ENCODE measurements at regions not wholly inside any gene's neighbourhood (a gene's known extent, or its start where the extent isn't known, plus 50 kb on each side); places are given as distances from the start of the nearest gene placed in this dataset.
A peak's percentile ranks its signal among the peaks of the same experiment; 100 is the strongest.

DNA sequence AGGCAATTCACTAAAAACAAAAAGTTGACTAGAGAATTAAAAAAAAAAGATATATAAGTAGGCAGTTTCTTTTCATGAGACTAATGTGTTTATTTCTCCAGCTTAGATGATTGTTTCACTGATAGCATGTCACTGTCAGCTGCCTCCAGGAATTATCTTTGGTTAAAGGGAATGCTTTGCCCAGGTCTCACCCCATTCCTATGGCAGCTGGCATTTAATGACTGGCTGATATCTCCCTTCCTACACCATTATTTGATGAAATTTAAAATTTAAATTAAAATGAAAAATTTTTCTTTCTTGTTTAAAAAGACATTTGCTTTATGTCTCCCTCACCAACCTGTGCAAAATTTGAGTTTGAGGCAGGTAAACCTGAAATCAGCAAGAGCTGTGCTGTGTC is 214.5 kb upstream of the PRSS1 start:
- Histone ChIP-seq H3K4me1 (ENCODE audit: insufficient read depth, low read length, poor library complexity, severe bottlenecking) (peaks cover 19% of the 10 kb centered on the region), H3K9me2 (replicated peaks; ENCODE audit: low read depth, low read length) (no peaks in the 10 kb centered on the region), H3K9ac (ENCODE audit: low read depth, low read length, poor library complexity, severe bottlenecking) (peak overlapping the region; percentile 27), H4K20me1 (ENCODE audit: insufficient read depth, low read length, poor library complexity, severe bottlenecking) (no peaks in the 10 kb centered on the region), H3F3A (ENCODE audit: low read depth) (no peaks in the 10 kb centered on the region), H3K79me2 (ENCODE audit: insufficient read depth, low read length) (no peaks in the 10 kb centered on the region), H3K36me3 (ENCODE audit: insufficient read depth, low read length) (no peaks in the 10 kb centered on the region), H3K4me2 (ENCODE audit: low read depth, low read length, poor library complexity, severe bottlenecking) (peak overlapping the region; percentile 80), H2AFZ (ENCODE audit: low read length) (no peak overlapping the region), H3K4me3 (ENCODE audit: low read length, poor library complexity, severe bottlenecking) (no peak overlapping the region), H3K27me3 (ENCODE audit: insufficient read depth, low read length, poor library complexity, severe bottlenecking) (no peaks in the 10 kb centered on the region), H3K9me3 (ENCODE audit: insufficient read depth, low read depth, low read length) (no peaks in the 10 kb centered on the region)
- TF ChIP-seq, protein P1, sequence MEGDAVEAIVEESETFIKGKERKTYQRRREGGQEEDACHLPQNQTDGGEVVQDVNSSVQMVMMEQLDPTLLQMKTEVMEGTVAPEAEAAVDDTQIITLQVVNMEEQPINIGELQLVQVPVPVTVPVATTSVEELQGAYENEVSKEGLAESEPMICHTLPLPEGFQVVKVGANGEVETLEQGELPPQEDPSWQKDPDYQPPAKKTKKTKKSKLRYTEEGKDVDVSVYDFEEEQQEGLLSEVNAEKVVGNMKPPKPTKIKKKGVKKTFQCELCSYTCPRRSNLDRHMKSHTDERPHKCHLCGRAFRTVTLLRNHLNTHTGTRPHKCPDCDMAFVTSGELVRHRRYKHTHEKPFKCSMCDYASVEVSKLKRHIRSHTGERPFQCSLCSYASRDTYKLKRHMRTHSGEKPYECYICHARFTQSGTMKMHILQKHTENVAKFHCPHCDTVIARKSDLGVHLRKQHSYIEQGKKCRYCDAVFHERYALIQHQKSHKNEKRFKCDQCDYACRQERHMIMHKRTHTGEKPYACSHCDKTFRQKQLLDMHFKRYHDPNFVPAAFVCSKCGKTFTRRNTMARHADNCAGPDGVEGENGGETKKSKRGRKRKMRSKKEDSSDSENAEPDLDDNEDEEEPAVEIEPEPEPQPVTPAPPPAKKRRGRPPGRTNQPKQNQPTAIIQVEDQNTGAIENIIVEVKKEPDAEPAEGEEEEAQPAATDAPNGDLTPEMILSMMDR (conservative IDR thresholded peaks at IDR 0.05; ENCODE audit: low read length), result no peak
- no peak for TF ChIP-seq EZH2phosphoT487 (IDR thresholded peaks at IDR 0.05; ENCODE audit: borderline replicate concordance)

DNA sequence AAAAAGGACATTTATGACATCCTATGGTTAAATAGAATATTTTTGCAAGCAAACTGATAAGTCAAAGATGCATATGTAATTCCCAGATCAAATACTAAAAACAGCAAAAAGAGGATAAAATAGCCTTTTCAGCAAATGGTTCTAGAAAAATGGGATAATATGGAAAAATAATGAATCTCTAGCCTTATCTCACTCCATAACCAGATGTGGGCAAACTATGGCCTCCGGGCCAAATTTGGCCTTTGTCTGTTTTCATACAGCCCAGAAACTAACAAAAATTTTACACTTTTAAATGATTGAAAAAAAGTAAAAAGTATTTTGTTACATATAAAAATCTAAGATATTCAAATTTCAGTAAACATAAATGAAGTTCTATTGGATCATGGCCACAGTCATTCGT is 215.4 kb upstream of the PRSS1 start:
- no peaks in the 10 kb centered on the region for H3K9me3 ChIP-seq (ENCODE audit: insufficient read depth, low read depth, low read length)
- H3K4me3 ChIP-seq (ENCODE audit: low read length, poor library complexity, severe bottlenecking), result no peak overlapping the region
- H3F3A ChIP-seq (ENCODE audit: low read depth), result no peaks in the 10 kb centered on the region
- H3K4me2 ChIP-seq (ENCODE audit: low read depth, low read length, poor library complexity, severe bottlenecking), result no peak overlapping the region
- H3K9me2 ChIP-seq (replicated peaks; ENCODE audit: low read depth, low read length), result no peaks in the 10 kb centered on the region
- H3K27me3 ChIP-seq (ENCODE audit: insufficient read depth, low read length, poor library complexity, severe bottlenecking), result no peaks in the 10 kb centered on the region
- H3K9ac ChIP-seq (ENCODE audit: low read depth, low read length, poor library complexity, severe bottlenecking), result no peak overlapping the region
- no peaks in the 10 kb centered on the region for H3K79me2 ChIP-seq (ENCODE audit: insufficient read depth, low read length)
- no peak for TF ChIP-seq EZH2phosphoT487 (IDR thresholded peaks at IDR 0.05; ENCODE audit: borderline replicate concordance)
- TF ChIP-seq, protein P1 (conservative IDR thresholded peaks at IDR 0.05; ENCODE audit: low read length), result no peak
- peaks cover 16% of the 10 kb centered on the region for H3K4me1 ChIP-seq (ENCODE audit: insufficient read depth, low read length, poor library complexity, severe bottlenecking)
- H4K20me1 ChIP-seq (ENCODE audit: insufficient read depth, low read length, poor library complexity, severe bottlenecking), result no peaks in the 10 kb centered on the region
- no peak overlapping the region for H2AFZ ChIP-seq (ENCODE audit: low read length)
- no peaks in the 10 kb centered on the region for H3K36me3 ChIP-seq (ENCODE audit: insufficient read depth, low read length)

DNA sequence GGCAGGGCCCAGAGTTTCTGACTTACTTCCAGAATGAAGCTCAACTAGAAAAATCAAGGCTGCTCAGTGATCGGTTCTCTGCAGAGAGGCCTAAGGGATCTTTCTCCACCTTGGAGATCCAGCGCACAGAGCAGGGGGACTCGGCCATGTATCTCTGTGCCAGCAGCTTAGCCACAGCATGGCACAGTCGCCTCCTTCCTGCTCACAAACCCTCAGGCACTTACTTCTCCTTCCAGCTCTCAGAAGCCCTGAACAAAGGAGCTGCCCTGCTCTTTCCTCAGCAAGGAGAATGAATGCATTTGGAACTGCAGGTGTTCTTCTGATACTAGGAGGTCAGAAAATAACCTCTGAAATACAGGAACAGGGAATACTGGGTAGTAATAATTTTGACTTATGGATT is 219.7 kb upstream of the PRSS1 start:
- H3K9ac ChIP-seq (ENCODE audit: low read depth, low read length, poor library complexity, severe bottlenecking), result no peak overlapping the region
- H3K27me3 ChIP-seq (ENCODE audit: insufficient read depth, low read length, poor library complexity, severe bottlenecking), result no peaks in the 10 kb centered on the region
- no peaks in the 10 kb centered on the region for H3K79me2 ChIP-seq (ENCODE audit: insufficient read depth, low read length)
- no peak overlapping the region for H3K4me2 ChIP-seq (ENCODE audit: low read depth, low read length, poor library complexity, severe bottlenecking)
- TF ChIP-seq, protein P1 (conservative IDR thresholded peaks at IDR 0.05; ENCODE audit: low read length), result no peak
- no peak for TF ChIP-seq EZH2phosphoT487 (IDR thresholded peaks at IDR 0.05; ENCODE audit: borderline replicate concordance)
- no peaks in the 10 kb centered on the region for H3K36me3 ChIP-seq (ENCODE audit: insufficient read depth, low read length)
- H3K4me3 ChIP-seq (ENCODE audit: low read length, poor library complexity, severe bottlenecking), result no peak overlapping the region
- no peaks in the 10 kb centered on the region for H3K9me3 ChIP-seq (ENCODE audit: insufficient read depth, low read depth, low read length)
- H4K20me1 ChIP-seq (ENCODE audit: insufficient read depth, low read length, poor library complexity, severe bottlenecking), result no peaks in the 10 kb centered on the region
- H3K9me2 ChIP-seq (replicated peaks; ENCODE audit: low read depth, low read length), result no peaks in the 10 kb centered on the region
- H3K4me1 ChIP-seq (ENCODE audit: insufficient read depth, low read length, poor library complexity, severe bottlenecking), result peaks cover 3% of the 10 kb centered on the region
- H2AFZ ChIP-seq (ENCODE audit: low read length), result no peak overlapping the region
- no peaks in the 10 kb centered on the region for H3F3A ChIP-seq (ENCODE audit: low read depth)

Measured in Loucy (cell line).